ENCODE measurements at regions not wholly inside any gene's neighbourhood (a gene's known extent, or its start where the extent isn't known, plus 50 kb on each side); places are given as distances from the start of the nearest gene placed in this dataset.

- no peak for TF ChIP-seq EZH2 (IDR thresholded peaks at IDR 0.05; ENCODE audit: insufficient read depth, poor library complexity, severe bottlenecking)
- TF ChIP-seq EZH2phosphoT487 (IDR thresholded peaks at IDR 0.05; ENCODE audit: insufficient read depth, low read depth), result no peak
Observed at GRCh38 chr6:15023448-15023847, 222.4 kb upstream of the JARID2 start.

Measured in GM23248 (cell line).